ENCODE measurements at regions not wholly inside any gene's neighbourhood (a gene's known extent, or its start where the extent isn't known, plus 50 kb on each side); places are given as distances from the start of the nearest gene placed in this dataset.
A peak's percentile ranks its signal among the peaks of the same experiment; 100 is the strongest.

GRCh38 chr11:129278586-129279319, 86.6 kb upstream of the ARHGAP32 start (continued):
- no peak for TF ChIP-seq SALL2 (CRISPR knock-in tag; IDR thresholded peaks at IDR 0.05)
- peak; percentile 13; the same call in 1 of the 2 replicates for TF ChIP-seq ZFX (CRISPR knock-in tag; IDR thresholded peaks at IDR 0.05; ENCODE audit: low read depth)
- peak; percentile 33; the same call in 1 of the 2 replicates for TF ChIP-seq GABPB1 (CRISPR knock-in tag; IDR thresholded peaks at IDR 0.05)
- TF ChIP-seq, protein P1, sequence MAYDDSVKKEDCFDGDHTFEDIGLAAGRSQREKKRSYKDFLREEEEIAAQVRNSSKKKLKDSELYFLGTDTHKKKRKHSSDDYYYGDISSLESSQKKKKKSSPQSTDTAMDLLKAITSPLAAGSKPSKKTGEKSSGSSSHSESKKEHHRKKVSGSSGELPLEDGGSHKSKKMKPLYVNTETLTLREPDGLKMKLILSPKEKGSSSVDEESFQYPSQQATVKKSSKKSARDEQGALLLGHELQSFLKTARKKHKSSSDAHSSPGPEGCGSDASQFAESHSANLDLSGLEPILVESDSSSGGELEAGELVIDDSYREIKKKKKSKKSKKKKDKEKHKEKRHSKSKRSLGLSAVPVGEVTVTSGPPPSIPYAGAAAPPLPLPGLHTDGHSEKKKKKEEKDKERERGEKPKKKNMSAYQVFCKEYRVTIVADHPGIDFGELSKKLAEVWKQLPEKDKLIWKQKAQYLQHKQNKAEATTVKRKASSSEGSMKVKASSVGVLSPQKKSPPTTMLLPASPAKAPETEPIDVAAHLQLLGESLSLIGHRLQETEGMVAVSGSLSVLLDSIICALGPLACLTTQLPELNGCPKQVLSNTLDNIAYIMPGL (CRISPR knock-in tag; IDR thresholded peaks at IDR 0.05; ENCODE audit: borderline replicate concordance in 1 of 2, low read depth in 1 of 2) = 0 out of 4 replicates have a peak, but pooled peaks of 1 of the 2 experiments have one; percentile 19
- TF ChIP-seq ZNF800 (CRISPR knock-in tag; IDR thresholded peaks at IDR 0.05) = no peak
- no peak for TF ChIP-seq ZNF10 (CRISPR knock-in tag; IDR thresholded peaks at IDR 0.05; ENCODE audit: borderline replicate concordance, low read depth)
- TF ChIP-seq ZSCAN12 (CRISPR knock-in tag; IDR thresholded peaks at IDR 0.05) = no peak
- TF ChIP-seq, protein P2, sequence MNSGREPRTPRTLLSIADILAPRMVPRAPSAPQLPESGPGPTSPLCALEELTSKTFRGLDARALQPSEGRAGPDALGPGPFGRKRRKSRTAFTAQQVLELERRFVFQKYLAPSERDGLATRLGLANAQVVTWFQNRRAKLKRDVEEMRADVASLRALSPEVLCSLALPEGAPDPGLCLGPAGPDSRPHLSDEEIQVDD (CRISPR knock-in tag; IDR thresholded peaks at IDR 0.05; ENCODE audit: borderline replicate concordance) = no peak
- no peak for TF ChIP-seq MAZ (IDR thresholded peaks at IDR 0.05; ENCODE audit: borderline replicate concordance, low read depth, low read length)
- no peak for TF ChIP-seq MAZ (CRISPR knock-in tag; IDR thresholded peaks at IDR 0.05; ENCODE audit: low read depth)
- 0 out of 2 replicates have a peak, but pooled peaks have one; percentile 25 for TF ChIP-seq SAP130 (CRISPR knock-in tag; IDR thresholded peaks at IDR 0.05; ENCODE audit: low read depth)
- TF ChIP-seq ZFAT (CRISPR knock-in tag; conservative IDR thresholded peaks at IDR 0.05) = no peak
- TF ChIP-seq ZNF777 (CRISPR knock-in tag; IDR thresholded peaks at IDR 0.05) = 0 out of 2 replicates have a peak, but pooled peaks have one; percentile 6
- TF ChIP-seq, protein P3, sequence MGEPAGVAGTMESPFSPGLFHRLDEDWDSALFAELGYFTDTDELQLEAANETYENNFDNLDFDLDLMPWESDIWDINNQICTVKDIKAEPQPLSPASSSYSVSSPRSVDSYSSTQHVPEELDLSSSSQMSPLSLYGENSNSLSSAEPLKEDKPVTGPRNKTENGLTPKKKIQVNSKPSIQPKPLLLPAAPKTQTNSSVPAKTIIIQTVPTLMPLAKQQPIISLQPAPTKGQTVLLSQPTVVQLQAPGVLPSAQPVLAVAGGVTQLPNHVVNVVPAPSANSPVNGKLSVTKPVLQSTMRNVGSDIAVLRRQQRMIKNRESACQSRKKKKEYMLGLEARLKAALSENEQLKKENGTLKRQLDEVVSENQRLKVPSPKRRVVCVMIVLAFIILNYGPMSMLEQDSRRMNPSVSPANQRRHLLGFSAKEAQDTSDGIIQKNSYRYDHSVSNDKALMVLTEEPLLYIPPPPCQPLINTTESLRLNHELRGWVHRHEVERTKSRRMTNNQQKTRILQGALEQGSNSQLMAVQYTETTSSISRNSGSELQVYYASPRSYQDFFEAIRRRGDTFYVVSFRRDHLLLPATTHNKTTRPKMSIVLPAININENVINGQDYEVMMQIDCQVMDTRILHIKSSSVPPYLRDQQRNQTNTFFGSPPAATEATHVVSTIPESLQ (CRISPR knock-in tag; conservative IDR thresholded peaks at IDR 0.05) = no peak
- no peak for TF ChIP-seq BATF2 (CRISPR knock-in tag; IDR thresholded peaks at IDR 0.05)
- no peak for TF ChIP-seq ZNF260 (CRISPR knock-in tag; IDR thresholded peaks at IDR 0.05; ENCODE audit: borderline replicate concordance, low read depth)
- TF ChIP-seq, protein P4, sequence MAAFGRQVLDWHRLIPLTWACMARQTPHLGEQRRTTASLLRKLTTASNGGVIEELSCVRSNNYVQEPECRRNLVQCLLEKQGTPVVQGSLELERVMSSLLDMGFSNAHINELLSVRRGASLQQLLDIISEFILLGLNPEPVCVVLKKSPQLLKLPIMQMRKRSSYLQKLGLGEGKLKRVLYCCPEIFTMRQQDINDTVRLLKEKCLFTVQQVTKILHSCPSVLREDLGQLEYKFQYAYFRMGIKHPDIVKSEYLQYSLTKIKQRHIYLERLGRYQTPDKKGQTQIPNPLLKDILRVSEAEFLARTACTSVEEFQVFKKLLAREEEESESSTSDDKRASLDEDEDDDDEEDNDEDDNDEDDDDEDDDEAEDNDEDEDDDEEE (CRISPR knock-in tag; IDR thresholded peaks at IDR 0.05) = no peak
- no peak for TF ChIP-seq CENPX (CRISPR knock-in tag; IDR thresholded peaks at IDR 0.05)
- TF ChIP-seq MAFK (conservative IDR thresholded peaks at IDR 0.05 in 1 of 2, IDR thresholded peaks at IDR 0.05 in 1 of 2; ENCODE audit: low read length in 2 of 2) = no peak
- no peak for TF ChIP-seq MED13 (CRISPR knock-in tag; IDR thresholded peaks at IDR 0.05)
- no peak for TF ChIP-seq ZNF75D (CRISPR knock-in tag; IDR thresholded peaks at IDR 0.05; ENCODE audit: borderline replicate concordance)

Data from HepG2 (cell line).